HG02852 (cell line): ENCODE measurements at regions not wholly inside any gene's neighbourhood (a gene's known extent, or its start where the extent isn't known, plus 50 kb on each side); places are given as distances from the start of the nearest gene placed in this dataset.
"Not testable (repeated sequence)": the region's sequence is repeated elsewhere in the genome, so short reads cannot be mapped to it uniquely, and the experiment has no call there.

Source experiments
- ATAC-seq: cut with Tn5 transposase; IDR thresholded peaks from one replicate; pipeline ENCODE4 v1.9.1; 2021; ENCODE audit warnings: mild to moderate bottlenecking, moderate library complexity; ENCODE audit not compliant: unreplicated experiment

DNA sequence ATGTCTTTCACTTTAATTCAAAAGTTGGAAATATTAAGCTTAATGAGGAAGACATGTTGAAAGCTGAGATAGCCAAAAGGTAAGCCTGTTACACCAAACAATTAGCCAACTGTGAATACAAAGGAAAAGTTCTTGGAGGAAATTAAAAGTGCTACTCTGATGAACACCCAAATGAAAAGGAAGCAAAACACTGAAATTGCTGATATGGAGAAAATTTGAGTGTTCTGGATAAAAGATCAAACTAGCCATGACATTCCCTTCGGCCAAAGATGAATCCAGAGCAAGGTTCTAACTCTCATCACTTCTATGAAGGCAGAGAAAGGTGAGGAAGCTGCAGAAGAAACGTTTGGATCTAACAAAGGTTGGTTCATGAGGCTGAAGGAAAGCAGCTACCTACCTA, 280.8 kb upstream of the BCHE start:
- no peak for ATAC-seq

DNA sequence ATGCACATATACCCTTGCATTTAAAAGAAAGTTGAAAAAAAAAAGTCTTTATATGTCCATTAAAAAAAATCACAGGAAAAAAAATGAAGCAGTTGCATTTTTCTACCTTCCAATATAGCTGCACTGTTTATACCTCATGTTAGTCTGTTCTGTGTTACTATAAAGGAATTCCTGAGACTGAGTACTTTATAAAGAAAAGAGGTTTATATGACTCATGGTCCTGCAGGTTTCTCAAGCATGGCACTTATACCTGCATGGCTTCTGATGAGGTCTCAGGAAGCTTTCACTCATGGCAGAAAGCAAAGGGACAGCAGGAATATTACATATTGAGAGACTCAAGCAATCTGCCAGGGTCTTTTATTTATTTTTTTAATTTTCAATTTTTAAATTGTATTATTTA, 277.2 kb upstream of the BCHE start:
- ATAC-seq: no peak

DNA sequence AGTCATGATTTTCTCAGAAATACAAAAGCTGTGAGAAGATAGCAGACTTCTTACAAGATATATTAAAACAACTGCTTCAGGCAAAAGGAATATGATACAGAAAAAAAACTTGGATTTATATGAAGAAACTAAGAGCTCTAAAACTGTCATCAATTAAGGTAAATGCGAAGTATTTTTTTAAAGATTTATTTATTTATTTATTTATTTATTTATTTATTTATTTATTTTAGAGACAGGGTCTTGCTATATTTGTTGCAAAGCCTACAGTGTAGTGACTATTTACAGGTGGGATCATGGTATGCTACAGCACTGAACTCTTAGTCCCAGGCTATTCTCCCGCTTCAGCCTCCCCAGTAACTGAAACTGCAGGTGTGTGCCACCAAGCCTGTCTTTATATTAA, 274.3 kb upstream of the BCHE start:
- no peak for ATAC-seq

DNA sequence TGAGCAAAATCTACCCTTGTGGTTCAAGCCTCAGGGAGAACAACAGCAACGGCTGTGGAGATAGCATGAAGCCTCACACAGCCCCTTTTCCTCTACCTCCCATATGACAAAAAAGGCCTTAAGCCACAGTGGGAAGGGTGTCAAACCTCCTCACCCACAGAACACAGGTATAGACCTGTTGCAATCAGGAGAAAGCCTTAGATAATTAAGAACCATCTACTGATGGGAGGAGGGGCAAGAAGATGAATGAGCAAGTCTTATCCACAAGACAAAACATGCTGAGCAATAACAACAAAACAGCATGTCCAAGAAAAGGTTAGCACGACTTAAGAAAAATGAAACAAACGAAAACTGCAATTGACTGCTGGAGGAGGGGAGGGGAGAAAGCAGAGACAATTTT, 272.9 kb upstream of the BCHE start:
- ATAC-seq: no peak

DNA sequence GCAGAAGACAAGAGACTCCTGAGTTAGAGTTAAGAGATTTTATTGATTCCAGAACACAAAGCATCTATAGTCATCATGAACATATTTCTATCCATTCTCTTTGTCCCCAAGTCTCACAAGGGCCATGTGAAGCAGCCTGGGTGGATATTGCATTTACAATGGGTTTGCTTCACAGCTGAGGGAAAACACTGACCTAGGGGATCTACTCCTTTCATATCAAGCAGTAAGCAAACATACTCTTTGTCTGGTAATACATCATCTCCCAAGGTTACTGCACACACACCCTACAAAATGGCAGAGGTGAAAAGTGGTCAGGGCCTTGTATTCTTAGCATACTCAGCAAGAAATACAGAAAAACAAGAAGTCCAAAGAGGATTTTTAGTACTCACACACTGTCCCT, 267.7 kb upstream of the BCHE start:
- no peak for ATAC-seq

DNA sequence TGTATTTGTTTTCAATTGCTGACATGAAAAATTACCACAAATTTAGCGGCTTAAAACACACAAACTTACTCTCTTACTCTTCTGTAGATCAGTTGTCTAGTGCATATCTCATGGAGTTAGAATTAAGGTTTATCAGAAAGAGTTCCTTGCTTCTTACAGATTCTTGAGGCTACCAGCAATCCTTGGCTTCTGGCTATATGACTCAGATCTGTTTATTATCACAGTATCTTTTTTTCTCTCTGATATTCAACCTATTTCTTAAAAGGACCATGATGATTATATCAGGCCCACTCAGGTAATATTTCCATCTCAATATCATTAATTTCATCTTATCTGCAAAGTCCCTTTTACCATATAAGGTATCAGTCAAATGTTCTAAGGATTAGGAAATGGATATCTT, 263.5 kb upstream of the BCHE start:
- no peak for ATAC-seq

DNA sequence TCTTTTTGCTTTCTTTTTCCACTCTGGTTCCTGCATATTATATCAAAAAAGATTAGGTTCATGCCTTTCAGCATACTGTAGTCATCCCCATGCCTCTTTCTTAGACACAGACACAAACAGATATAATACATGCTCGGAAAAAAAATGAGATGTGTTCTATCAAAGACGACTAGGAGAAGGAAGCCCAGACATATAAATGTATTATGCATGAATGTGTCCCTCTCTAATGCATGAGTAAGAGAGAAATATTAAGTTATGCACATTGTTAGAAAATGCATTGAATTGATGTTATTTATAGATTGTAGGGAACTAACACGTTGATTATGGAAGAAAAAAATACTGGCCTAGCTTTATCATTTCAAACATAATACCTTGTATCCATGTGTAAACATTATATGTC, 252.4 kb upstream of the BCHE start:
- no peak for ATAC-seq

DNA sequence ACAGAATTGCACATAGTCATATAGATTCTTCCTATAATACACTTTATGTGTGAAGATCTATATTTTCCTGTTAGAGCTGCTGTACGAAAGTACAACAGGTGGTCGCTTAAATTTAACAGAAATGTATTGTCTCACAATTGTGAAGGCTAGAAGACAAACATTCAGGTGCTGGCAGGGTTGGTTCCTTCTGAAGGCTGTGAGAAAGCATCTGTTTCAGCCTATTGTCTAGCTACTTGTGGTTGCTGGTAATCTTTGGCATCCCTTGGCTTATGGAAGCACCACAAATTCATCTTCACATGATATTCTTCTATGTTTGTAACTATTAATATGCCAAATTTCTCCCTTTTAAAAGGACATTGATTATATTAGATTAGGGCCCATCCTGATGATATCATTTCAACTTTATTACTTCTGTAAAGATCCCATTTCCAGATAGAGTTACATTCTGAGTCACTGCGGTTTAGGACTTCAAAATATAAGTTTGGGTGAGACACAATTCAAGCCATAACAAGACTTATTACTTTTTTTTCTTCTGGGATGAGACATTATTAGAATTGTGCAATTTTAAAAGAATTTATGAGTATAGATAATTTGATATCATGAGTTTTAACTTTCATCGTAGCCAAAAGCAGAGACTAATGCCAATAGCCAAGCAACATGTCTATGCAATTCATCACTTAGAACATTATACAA, 248.1 kb upstream of the BCHE start:
- no peak for ATAC-seq

DNA sequence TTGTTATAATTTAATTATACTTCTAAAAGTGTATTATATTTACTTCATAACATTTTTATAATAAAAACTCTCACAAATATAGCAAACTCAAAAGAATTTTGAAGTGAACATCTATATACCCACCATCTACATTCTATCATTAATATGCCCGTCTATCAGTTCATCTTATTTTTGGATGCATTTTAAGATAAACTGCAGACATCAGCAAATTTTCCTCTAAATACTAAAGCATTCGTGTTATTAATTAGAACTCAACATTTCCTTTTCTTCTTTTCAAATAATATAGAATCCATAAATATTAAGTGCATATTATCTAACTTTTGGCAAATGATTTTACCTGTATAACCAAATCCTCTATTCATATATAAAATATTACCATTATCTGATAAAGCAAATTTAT, 242.9 kb upstream of the BCHE start:
- no peak for ATAC-seq

DNA sequence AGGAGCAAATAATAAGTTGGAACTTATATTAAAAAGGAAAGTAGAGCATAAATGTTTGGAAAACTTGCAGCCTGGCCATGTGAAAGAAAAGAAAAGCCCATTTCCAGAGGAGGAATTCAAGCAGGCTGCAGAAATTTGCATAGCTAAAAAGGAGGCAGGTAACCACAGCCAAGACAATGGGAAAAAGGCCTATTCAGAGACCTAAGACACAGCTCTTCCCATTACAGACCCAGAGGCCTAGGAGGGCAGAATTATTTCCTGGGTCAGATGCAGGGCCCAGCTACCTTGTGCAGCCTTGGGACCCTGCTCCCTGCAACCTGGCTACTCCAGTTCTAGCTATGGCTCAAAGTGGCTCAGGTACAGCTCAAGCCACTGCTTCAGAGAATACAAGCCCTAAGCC, 234.6 kb upstream of the BCHE start:
- ATAC-seq: no peak

DNA sequence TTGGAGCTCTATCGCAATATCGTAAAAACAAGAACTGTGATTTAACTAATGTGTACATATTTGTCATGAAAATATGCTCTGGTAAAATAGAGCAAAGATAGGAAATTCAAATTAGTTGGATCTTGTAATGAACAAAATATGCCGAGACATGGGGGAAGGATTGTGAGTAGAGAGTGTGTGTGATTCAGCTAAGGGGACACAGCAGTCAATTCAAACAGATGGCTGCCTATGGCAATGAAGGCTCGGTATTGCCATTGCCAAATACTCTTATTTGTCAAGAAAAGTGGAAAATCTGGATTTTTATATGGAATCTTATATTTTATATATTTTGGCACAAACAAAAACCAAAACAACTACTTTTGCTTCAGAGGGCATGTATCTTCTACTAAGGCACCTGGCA, 227.3 kb upstream of the BCHE start:
- no peak for ATAC-seq

DNA sequence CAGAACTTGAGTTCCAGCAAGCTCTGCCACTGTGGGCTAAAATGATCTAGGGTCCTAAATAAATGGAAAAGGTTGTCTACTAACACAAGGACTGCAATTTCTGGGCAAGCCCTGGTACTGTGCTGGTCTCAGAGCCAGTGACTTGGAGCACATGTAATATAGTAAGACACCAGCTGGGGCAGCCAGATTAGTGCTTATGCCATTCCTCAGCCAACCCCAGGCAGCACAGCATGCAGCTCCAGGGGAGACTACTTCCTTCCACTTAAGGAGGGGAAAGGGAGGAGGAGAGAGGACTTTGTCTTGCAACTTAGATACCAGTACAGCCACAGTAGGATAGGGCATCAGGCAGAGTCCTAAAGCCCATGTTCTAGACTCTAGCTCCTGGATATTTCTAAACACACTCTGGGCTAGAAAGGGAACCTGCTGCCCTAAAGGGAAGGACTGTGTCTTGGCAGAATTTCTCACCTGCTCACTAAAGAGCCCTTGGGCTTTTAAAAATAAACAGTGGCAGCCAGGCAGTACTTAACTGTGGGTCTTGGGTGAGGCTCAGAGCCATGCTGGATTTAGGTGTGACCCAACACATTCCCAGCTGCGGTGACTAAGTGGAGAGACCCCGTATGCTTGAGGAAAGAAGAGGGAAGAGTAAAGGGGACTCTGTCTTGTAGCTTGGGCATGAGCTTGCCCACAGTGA, 223.7 kb upstream of the BCHE start:
- no peak for ATAC-seq

DNA sequence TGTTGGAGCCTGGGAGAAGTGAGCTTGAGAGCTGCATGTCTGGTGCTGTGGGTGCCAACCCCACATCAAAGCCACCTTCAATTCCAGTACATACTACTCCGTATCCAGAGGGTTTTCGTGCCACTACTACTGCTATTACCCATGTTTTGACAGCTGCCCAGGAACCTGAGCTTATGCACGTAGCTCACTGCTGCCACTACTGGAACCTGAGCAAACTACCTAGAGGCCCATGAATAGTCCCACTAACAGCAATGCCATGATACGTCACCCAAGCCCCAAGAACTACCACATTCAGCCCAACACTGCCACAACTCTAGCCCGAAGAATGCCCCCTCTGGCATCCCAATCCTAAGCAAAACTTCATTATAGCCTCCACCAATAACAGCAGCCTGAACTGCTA, 215.2 kb upstream of the BCHE start:
- ATAC-seq: no peak

DNA sequence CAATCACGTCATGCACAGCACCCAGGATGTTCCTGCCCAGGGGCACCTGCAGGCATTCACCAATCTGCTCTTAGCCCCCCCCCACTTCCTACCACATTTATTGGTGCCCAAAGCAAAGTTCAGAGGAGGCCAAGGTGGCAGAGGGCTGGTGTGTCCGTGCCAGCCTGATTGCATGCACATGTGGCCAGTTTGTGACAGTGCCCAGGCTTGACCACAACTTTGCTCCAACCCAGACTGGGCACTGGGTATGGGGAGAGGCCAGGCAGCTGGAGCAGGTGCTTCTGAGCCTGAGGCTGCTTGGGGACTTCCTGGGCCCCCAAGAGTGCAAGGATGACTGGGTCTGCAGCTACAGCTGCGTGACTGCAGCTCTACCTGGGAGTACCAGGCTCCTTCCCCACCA, 192.3 kb upstream of the BCHE start:
- no peak for ATAC-seq

DNA sequence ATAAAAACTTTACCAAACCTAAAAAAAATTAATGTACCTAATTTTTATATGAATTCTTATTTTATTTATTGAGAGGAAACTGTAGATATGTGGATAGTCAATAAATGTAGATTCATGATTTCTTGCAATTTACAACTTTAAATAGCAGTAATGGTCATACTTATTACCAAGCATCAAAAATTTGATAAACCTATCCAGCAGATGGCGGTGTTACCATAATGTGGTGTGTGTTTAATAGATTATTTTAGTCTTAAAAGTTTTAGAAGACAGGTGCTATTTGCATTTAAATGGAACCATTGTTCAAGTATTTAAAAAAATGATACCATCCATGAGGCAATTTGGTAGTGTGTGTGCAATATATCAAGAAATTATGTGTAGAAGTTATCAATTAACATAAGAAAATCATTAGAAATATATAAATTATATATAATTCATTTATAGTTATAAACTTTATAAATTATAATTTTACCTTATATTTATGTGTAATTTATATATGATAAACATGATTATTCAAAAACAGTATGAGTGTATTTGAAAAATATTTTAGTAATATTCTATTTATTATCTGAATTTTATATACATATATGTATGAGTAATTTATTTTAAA, 176.0 kb upstream of the BCHE start:
- ATAC-seq: no peak

DNA sequence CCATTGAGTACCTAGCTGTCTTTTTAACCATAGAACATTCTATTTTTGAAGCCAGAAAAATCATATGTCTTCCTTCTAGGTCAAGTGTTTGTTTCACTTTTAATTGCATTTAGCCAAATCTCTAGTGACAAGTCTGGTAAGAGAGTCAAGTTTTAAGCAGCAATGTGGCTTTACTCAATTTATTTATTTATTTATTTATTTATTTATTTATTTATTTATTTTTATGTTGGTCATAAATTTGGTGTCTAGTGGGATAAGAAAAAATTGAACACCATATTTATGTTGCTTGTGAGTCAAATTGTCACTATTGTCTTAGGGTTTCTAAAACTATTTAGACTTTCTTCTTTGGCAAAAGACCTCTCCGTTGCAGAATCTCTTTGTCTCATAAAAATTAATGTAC, 174.5 kb upstream of the BCHE start:
- no peak for ATAC-seq

DNA sequence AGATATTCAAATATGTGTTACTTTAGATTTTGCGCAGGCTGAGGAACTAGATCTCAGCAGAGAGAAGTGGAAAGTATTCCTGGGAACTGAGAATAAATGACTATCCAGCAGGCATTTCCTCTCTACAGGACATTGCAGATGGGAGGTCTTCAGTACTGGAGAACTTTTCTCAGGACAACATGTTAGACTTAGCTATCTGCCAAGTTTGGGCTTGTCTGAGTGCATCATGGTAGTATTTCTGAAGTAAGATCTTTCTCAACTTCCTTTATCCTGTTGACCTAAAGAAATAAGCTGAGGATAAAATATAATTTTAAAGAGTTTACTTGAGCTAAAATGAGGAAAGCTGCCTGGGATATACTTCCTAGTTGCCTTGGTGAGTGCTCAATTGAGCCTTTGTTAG, 167.9 kb upstream of the BCHE start:
- ATAC-seq: no peak

DNA sequence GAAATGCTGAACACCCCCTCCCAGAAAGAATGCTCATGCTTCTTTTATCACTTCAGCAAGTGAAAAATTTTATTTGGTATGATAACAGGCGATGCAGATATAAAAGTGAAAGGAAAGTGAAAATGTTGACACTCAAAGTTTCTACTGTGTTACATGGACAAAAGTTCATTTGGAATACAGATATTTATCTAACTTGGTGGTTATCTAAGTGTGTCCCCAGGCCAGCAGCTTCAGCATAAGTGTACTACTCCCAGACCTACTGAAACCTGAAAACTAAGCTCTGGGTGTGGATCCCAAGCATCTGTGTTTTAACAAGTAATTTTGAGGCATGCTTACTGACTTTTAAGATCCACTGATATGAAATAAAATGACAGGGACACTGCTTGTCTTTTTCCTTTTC, 157.1 kb upstream of the BCHE start:
- no peak for ATAC-seq

DNA sequence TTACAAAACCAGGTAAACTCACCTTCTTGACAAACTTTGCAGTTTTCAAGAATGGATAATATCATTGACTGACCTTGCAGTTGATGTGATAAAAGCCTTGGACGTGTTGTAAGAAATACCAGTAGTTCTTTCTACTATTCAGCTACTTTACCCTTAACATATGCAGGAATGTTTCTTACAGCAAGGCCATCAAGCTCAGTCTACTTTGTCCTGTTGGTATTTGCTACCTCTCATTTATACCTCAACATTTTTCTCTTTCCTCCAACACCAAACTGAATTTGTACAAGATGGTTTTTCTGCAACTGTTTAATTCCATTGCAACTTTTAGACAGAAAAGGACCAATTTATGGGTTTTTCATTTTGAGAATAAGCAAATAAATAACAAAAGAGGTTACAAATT, 147.4 kb upstream of the BCHE start:
- ATAC-seq: no peak

DNA sequence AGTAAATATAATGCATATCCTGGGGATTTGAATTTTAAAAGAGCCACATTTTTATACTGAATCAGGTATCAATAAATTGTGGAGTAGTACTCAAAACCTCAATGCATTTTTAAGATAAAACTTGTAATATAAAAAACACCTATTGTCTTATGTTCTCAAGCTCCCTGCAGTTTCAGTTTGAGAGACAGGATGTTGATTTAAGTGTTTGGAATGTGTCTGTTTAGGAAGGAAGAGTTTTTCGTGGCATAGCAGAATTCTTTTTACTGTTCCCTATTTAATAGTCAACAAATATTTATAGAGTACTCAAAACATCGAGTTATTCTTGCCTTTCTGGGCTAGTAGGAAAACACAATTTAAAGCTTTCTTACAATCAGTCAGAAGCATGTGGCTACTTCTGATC, 146.1 kb upstream of the BCHE start:
- ATAC-seq: no peak

DNA sequence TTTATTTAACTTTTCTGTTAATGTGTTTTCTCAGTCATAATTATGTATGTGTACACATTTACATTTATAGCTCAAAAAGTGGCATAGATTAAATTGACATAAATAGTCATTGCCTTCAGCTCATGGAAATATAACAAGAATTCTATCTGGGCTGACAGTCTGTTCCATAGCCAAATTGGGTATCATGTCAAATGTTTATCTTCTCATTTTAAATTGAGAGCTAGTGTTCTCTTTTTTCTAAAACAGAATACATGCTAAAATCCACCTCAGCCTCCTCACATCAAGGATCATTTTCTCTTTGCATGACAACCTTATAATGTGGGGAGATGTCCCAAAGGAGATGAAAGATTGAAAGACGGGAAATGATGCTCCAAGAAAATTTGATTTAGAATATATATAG, 144.1 kb upstream of the BCHE start:
- no peak for ATAC-seq

DNA sequence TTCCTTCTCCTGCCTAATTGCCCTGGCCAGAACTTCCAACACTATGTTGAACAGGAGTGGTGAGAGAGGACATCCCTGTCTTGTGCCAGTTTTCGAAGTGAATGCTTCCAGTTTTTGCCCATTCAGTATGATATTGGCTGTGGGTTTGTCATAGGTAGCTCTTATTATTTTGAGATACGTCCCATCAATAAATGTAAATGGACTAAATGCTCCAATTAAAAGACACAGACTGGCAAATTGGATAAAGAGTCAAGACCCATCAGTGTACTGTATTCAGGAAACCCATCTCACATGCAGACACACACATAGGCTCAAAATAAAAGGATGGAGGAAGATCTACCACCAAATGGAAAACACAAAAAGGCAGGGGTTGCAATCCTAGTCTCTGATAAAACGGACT, 123.6 kb upstream of the BCHE start:
- not testable (repeated sequence) for ATAC-seq

DNA sequence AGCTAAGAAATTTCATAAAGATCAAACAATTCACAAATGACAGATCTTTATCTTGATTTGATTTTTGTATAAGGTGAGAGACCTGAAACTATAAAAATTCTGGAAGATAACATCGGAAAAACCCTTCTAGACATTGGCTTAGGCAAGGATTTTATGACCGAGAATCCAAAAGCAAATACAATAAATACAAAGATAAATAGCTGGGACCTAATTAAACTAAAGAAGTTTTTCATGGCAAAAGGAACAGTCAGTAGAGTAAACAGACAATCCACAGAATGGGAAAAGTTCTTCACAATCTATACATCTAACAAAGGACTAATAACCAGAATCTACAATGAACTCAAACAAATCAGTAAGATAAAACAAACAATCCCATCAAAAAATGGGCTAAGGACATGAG, 116.9 kb upstream of the BCHE start:
- ATAC-seq: no peak
